NCI-H2171 treated with DMSO at 0.1 percent for 48 hours (cell line): ENCODE measurements at regions not wholly inside any gene's neighbourhood (a gene's known extent, or its start where the extent isn't known, plus 50 kb on each side); places are given as distances from the start of the nearest gene placed in this dataset.

Source experiments
- DNase-seq: peaks from one replicate; lab custom pipeline; 2025; lab: John Stamatoyannopoulos, UW

DNA sequence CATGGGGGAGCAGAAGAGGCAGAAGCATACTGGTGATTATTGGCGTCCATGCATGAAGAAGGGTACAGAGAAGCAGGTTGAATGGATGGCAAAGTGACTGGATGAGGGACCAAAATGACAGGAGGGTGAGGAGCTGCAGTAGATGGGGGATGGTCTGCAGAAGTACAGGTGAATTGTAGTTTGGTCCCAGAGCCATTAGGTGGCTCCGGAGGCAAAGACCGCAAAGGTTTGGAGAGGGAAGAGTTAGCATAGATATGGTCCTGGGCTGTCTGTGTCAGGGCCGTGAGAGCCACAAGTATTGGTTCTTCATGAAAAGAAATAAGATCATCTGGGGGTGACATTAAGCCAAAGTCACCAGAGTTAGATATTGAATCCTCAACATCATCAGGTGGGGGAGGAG is 59.0 kb upstream of the ZNF726 start:
- DNase-seq: no peak

DNA sequence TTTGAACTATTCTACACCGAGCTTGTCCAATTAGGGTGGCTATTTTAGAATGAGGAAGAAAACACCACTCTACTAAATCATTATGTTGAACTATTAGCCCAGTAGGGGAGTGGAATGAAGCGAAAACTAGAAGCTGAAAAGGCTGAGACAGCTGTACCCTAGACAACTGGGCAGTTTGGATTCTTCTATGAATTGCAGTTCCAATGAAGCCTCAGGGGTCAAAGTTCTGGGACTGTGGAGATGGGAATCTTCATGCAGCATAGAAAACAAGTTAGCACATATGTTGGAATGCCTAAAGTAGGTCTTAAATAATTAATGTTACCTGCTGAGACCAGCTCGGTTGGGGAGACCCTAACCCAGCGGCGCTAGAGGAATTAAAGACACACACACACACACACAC is 62.7 kb upstream of the ZNF726 start:
- no peak for DNase-seq

DNA sequence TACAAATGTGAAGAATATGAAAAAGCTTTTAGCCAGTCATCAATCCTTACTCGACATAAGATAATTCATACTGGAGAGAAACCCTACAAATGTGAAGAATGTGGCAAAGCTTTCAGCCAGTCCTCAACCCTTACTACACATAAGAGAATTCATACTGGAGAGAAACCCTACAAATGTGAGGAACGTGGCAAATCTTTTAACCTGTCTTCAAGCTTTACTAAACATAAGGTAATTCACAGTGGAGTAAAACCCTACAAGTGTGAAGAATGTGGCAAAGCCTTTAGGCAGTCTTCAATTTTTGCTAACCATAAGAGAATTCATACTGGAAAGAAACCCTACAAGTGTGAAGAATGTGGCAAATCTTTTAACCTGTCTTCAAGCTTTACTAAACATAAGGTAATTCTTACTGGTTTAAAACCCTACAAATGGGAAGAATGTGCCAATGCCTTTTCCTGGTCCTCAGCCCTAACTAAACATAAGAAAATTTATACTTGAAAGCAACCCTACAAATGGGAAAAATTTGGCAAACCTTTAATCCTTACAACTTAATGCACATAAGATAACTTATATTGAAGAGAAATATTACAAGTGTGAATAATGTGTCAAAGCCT is 74.1 kb upstream of the ZNF681 start:
- no peak for DNase-seq

DNA sequence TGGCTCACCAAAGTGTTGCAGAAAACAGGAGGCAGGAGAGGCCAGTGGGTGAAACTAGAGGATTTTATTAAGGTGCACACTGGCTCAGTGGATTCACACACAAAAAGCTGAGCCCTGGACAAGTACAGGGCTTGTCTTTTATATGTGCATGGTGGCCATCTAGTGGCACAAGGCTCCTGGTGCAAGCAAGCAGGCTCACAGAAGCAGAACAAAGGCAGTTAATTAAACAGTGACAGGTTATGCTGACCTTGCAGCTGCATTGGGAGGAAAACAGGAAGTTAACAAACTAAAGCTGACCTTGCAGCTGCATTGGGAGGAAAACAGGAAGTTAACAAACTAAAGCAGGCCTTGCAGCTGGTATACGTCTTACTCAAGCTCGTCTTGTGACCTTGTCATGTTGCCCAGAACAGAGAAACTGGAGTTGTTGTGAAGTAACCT is 65.3 kb upstream of the ZNF681 start:
- no peak for DNase-seq

DNA sequence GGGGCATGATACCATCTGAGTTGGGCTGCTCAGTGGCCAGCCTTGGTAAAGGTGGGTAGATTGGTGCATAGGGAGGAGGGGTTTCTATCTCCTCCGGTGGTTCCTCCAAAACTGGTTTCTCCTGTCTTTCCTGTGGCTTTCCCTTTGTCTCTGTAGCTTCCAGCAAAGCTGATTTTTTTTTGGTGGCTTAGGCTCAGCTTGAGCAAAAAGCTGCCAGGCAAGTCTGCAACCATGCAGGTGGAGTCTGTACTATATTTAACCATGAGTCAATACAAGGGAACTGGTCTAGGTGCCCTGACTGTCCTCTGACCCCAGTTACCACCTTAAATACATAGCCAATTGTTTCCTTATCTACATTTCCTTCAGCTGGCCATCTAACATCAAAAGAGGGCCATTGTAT is 64.0 kb upstream of the ZNF681 start:
- no peak for DNase-seq

DNA sequence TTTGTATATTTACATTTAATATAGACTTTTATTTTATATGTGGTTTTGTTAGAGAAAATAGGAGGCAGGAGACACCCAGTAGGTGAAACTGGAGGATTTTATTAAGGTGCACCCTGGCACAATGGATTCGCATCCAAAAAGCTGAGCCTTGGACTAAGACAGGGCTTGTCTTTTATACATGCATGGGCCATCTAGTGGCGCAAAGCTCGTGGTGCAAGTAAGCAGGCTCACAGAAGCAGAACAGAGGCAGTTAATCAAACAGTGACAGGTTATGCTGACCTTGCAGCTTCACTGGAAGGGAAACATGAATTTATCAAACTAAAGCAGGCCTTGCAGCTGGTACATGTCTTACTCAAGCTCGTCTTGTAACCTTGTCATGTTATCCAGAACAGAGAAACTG is 58.8 kb upstream of the ZNF681 start:
- peak; percentile 23 for DNase-seq

DNA sequence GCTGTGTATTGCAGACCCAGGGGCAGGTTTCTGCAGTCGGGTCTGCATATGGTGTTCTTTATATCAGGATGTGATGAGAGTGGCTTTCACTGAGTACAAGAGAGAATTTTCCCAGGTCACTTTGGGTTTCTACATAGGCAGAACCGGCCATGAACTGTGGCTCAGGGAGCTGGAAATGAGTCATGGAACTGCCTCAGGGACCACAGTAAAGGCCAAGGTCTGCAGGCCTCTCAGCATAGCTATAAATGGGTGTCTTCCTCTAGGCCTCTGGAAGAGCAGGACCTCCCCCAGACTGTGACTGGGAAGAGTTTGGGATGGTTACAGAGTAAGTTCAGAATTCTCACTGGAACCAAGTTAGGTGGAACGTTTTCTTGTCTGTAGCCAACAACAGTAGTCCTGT is 51.8 kb upstream of the ZNF681 start:
- no peak for DNase-seq
